Sigmoid colon (tissue), 4 donors: ENCODE measurements at regions not wholly inside any gene's neighbourhood (a gene's known extent, or its start where the extent isn't known, plus 50 kb on each side); places are given as distances from the start of the nearest gene placed in this dataset.
"Not testable (repeated sequence)": the region's sequence is repeated elsewhere in the genome, so short reads cannot be mapped to it uniquely, and the experiment has no call there.

Source experiments
- CTCF ChIP-seq, 4 experiments: fragments of 450-650 bp in 3 of 4; fragments of 200-600 bp in 1 of 4; IDR thresholded peaks; one replicate each; pipeline ENCODE4 v1.5.1; 2016 to 2019; ENCODE audit warnings: antibody characterized with exemption in 4 of 4, mild to moderate bottlenecking in 3 of 4, moderate library complexity in 2 of 4
- EP300 ChIP-seq, 4 donors: sonication (generic); formaldehyde crosslinking; IDR thresholded peaks; one replicate each; pipeline ENCODE4 v1.6.1; 2017; ENCODE audit warnings: antibody characterized with exemption in 4 of 4
- POLR2A ChIP-seq, 2 donors: fragments of 450-650 bp; IDR thresholded peaks; one replicate each; pipeline ENCODE4 v1.6.1; 2016; ENCODE audit warnings: antibody characterized with exemption in 2 of 2, mild to moderate bottlenecking in 2 of 2, moderate library complexity in 2 of 2
- POLR2AphosphoS5 ChIP-seq, 4 donors: sonication (generic); formaldehyde crosslinking; IDR thresholded peaks; one replicate each; pipeline ENCODE4 v1.6.1; 2017; ENCODE audit warnings: antibody characterized with exemption in 4 of 4

- not testable (repeated sequence) for TF ChIP-seq CTCF, POLR2AphosphoS5, POLR2A, EP300 (IDR thresholded peaks at IDR 0.05)
Measured at GRCh38 chrX:18768-19454, 262.3 kb upstream of the PLCXD1 start.
